Left lung (tissue), 4 donors: ENCODE measurements at regions not wholly inside any gene's neighbourhood (a gene's known extent, or its start where the extent isn't known, plus 50 kb on each side); places are given as distances from the start of the nearest gene placed in this dataset.
A peak's percentile ranks its signal among the peaks of the same experiment; 100 is the strongest.

Source experiments
- ATAC-seq: fragments of 200-7000 bp; cut with Tn5 transposase; one replicate; pipeline ENCODE4 v1.9.1; 2020; ENCODE audit warnings: moderate library complexity
- DNase-seq, 4 donors: peaks; one replicate each; pipeline ENCODE4 v3.0.0-alpha.2; 2013 to 2020
- H3K27ac ChIP-seq, 2 donors: fragments of 200-600 bp; sonication (generic) in 1 of 2; one replicate each; pipeline versions ENCODE4 v1.5.0 to v1.8.0; 2020 to 2021
- H3K27me3 ChIP-seq, 2 donors: fragments of 200-600 bp; sonication (generic) in 1 of 2; one replicate each; pipeline versions ENCODE4 v1.5.0 to v1.8.0; 2020 to 2021
- H3K36me3 ChIP-seq, 2 donors: fragments of 200-600 bp; sonication (generic) in 1 of 2; one replicate each; pipeline versions ENCODE4 v1.5.0 to v1.8.0; 2020 to 2021
- H3K4me1 ChIP-seq, 2 donors: fragments of 200-600 bp; one replicate each; pipeline ENCODE4 v1.8.0; 2021
- H3K4me3 ChIP-seq, 2 donors: fragments of 200-600 bp; sonication (generic) in 1 of 2; one replicate each; pipeline versions ENCODE4 v1.5.0 to v1.8.0; 2020 to 2021; ENCODE audit warnings: mild to moderate bottlenecking in 1 of 2
- H3K9me3 ChIP-seq, 2 donors: fragments of 200-600 bp; sonication (generic) in 1 of 2; one replicate each; pipeline versions ENCODE4 v1.5.0 to v1.8.0; 2020 to 2021
- CTCF ChIP-seq, 2 donors: fragments of 200-600 bp; sonication (generic) in 1 of 2; IDR thresholded peaks; one replicate each; pipeline versions ENCODE4 v1.5.0 to v1.8.0; 2021; ENCODE audit warnings: antibody characterized with exemption in 2 of 2
- intact Hi-C, 2 donors: fragments of 100-400 bp; cut with DNase I; formaldehyde crosslinking; loops; one replicate each; pipeline versions ENCODE4 v1.11.2 to v1.14.2; 2022
- donor health status: DM: no; HTN: yes; CAD: no.
- donor health status: DM: no; HTN: no; CAD: no.

- Histone ChIP-seq H3K4me1 (peaks cover 0 to 15% of the 10 kb centered on the region in 2 donors), H3K4me3 (no peak overlapping the region), H3K27ac (no peak overlapping the region), H3K9me3 (no peaks in the 10 kb centered on the region), H3K27me3 (no peaks in the 10 kb centered on the region), H3K36me3 (no peaks in the 10 kb centered on the region)
- DNase-seq (no peak), ATAC-seq (no peak)
- intact Hi-C loops: no loop called here
- no peak for TF ChIP-seq CTCF (IDR thresholded peaks at IDR 0.05)
Measured at GRCh38 chr6:146872426-146872785, 273.6 kb downstream of the ADGB start.

- no peak for ATAC-seq
- intact Hi-C loops: no loop called here
Measured at GRCh38 chr6:146874278-146875018, 275.7 kb downstream of the ADGB start.

DNA sequence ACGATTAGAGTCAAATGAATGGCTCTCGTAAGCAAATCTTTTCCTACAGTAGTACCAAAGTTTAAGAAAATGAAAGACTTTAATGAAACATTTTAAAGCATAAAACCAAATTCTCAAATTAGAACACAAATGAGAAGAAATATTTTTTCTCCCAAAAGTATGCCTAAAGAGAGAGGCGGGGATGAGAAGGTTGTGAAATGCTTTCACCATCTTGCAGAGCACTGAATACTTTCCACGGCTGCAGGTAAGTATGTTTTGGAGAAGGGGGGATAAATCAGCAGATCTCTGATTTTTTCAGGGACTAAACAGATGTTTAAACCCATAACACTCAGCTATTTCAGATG lies 277.1 kb downstream of the ADGB start:
- Histone ChIP-seq H3K4me1 (peaks cover 0 to 34% of the 10 kb centered on the region in 2 donors), H3K36me3 (no peaks in the 10 kb centered on the region), H3K27me3 (no peaks in the 10 kb centered on the region), H3K4me3 (no peak overlapping the region), H3K9me3 (no peaks in the 10 kb centered on the region), H3K27ac (peak overlapping the region in 1 of 2 donors; percentile 77)
- no peak for DNase-seq
- TF ChIP-seq CTCF (IDR thresholded peaks at IDR 0.05): no peak
- no peak for ATAC-seq
- intact Hi-C loops: no loop called here

More at GRCh38 chr6:146874278-146875018, 275.7 kb downstream of the ADGB start:
- Histone ChIP-seq H3K4me3 (no peak overlapping the region), H3K4me1 (peaks cover 0 to 34% of the 10 kb centered on the region in 2 donors), H3K27me3 (no peaks in the 10 kb centered on the region), H3K36me3 (no peaks in the 10 kb centered on the region), H3K27ac (no peak overlapping the region), H3K9me3 (no peaks in the 10 kb centered on the region)
- no peak for DNase-seq
- no peak for TF ChIP-seq CTCF (IDR thresholded peaks at IDR 0.05)

GRCh38 chr6:146876271-146877151 lies 277.7 kb downstream of the ADGB start:
- Histone ChIP-seq H3K9me3 (no peaks in the 10 kb centered on the region), H3K4me1 (peaks cover 0 to 34% of the 10 kb centered on the region in 2 donors), H3K4me3 (no peak overlapping the region), H3K36me3 (no peaks in the 10 kb centered on the region), H3K27ac (peak overlapping the region in 1 of 2 donors; percentile 77), H3K27me3 (no peaks in the 10 kb centered on the region)
- ATAC-seq: peak; percentile 59
- TF ChIP-seq CTCF (IDR thresholded peaks at IDR 0.05): no peak
- no peak for DNase-seq
- intact Hi-C loops: no loop called here
